ENCODE measurements at regions not wholly inside any gene's neighbourhood (a gene's known extent, or its start where the extent isn't known, plus 50 kb on each side); places are given as distances from the start of the nearest gene placed in this dataset.

- Histone ChIP-seq H3K14ac (ENCODE audit: insufficient read depth, low read length) (no peak overlapping the region), H3K4me1 (ENCODE audit: insufficient read depth, low read length) (no peaks in the 10 kb centered on the region), H2BK12ac (ENCODE audit: insufficient read length, low read depth, low read length) (no peak overlapping the region), H3K79me1 (ENCODE audit: insufficient read depth, low read depth, low read length, poor library complexity, severe bottlenecking) (no peaks in the 10 kb centered on the region), H2AK5ac (ENCODE audit: insufficient read length, low read length) (no peak overlapping the region), H2BK20ac (ENCODE audit: low read depth, low read length, poor library complexity, severe bottlenecking) (no peak overlapping the region), H2AFZ (ENCODE audit: low read length) (no peak overlapping the region), H4K5ac (ENCODE audit: insufficient read length, low read depth, low read length) (no peak overlapping the region), H2BK120ac (ENCODE audit: low read depth, low read length, poor library complexity, severe bottlenecking) (no peak overlapping the region), H3K18ac (ENCODE audit: insufficient read length, low read depth, low read length) (no peak overlapping the region), H3K23ac (ENCODE audit: insufficient read length, low read depth, low read length) (no peak overlapping the region), H2BK15ac (ENCODE audit: low read depth, low read length) (no peak overlapping the region), H3K4ac (ENCODE audit: low read depth, low read length) (no peak overlapping the region), H3K79me2 (ENCODE audit: insufficient read depth, low read length) (no peaks in the 10 kb centered on the region), H4K20me1 (ENCODE audit: control insufficient read depth, insufficient read depth, insufficient read length) (no peaks in the 10 kb centered on the region), H3K27me3 (ENCODE audit: insufficient read depth, low read length) (no peaks in the 10 kb centered on the region), H2BK5ac (ENCODE audit: insufficient read length, low read length) (no peak overlapping the region), H3K23me2 (ENCODE audit: insufficient read length, low read depth, low read length, poor library complexity, severe bottlenecking) (no peaks in the 10 kb centered on the region), H3K4me2 (ENCODE audit: insufficient read depth, insufficient read length, low read length) (no peak overlapping the region), H3K27ac (ENCODE audit: insufficient read length, low read depth, low read length) (no peak overlapping the region), H3K56ac (ENCODE audit: insufficient read length, low read depth, low read length) (no peak overlapping the region), H4K91ac (ENCODE audit: insufficient read length, low read depth, low read length) (no peak overlapping the region), H4K8ac (replicated peaks; ENCODE audit: insufficient read length, low read depth, low read length) (no peak overlapping the region), H3K9ac (ENCODE audit: extremely low read depth, insufficient read length, low read length) (no peak overlapping the region), H3T11ph (ENCODE audit: low read length) (no peak overlapping the region), H3K9me3 (ENCODE audit: control insufficient read depth, low read depth, low read length) (peaks cover 6% of the 10 kb centered on the region)
- Mint-ChIP-seq H3K36me3 (ENCODE audit: insufficient read depth in 1 of 3, low read depth in 3 of 3) (peaks cover 24 to 53% (median 31%) of the 10 kb centered on the region in 3 experiments), H3K4me1 (peaks cover 2% of the 10 kb centered on the region in 2 experiments; a peak in 2 of 4 replicates), H3K27me3 (ENCODE audit: low read depth) (no peaks in the 10 kb centered on the region), H3K9me3 (peaks cover 11 to 14% of the 10 kb centered on the region in 2 experiments), H3K4me3 (no peak overlapping the region), H3K27ac (no peak overlapping the region)
- no peak for TF ChIP-seq CTCF (conservative IDR thresholded peaks at IDR 0.05)
- no CpG with 5 or more reads among the region's 30 CpGs for WGBS (ENCODE audit: extremely low coverage, insufficient read length, low lambda C conversion rate)
- DNase-seq: no peak
These were observed 93.6 kb downstream of the CTTN start for GRCh38 chr11:70491696-70492472.
